ENCODE measurements at regions not wholly inside any gene's neighbourhood (a gene's known extent, or its start where the extent isn't known, plus 50 kb on each side); places are given as distances from the start of the nearest gene placed in this dataset.

DNA sequence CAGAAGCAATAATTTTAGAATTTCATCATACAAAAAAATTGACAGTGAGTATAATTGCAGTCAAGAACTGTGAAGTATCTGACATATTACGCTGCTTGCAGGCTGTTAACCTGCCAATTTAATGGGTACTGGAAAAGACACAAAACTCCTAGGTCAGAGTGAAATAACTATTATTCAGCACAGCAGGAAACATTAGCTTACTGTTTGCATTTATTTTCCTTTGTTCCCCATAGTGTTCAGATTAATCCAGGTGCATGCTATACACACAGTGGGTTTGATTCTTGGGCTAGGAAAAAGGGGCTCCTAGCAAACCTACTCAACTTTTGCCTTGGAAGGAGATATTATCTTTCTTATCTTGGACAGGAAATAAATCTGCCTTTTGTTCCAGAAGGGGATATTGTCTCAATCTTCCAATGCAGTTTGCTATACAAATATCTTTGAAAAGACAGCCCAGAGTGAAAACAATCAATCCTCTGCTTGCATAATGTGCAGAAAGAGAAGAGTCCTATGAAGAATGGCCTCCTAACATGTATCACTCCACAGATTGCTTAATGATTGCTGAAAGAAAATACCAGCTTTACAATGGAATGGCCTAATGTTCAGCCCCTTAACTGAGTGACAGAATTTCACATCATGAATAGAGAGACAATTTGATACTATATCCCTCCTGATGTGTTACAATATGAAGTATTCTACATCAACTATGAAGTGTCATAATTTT, 443.4 kb downstream of the TBC1D4 start:
- Histone ChIP-seq H3K4me3 (replicated peaks in 1 of 3; ENCODE audit: low read depth in 2 of 3, low read length in 3 of 3) (no peak overlapping the region), H3K27ac (ENCODE audit: low read depth in 1 of 2, low read length in 2 of 2) (no peak overlapping the region), H3K27me3 (ENCODE audit: control insufficient read depth in 2 of 2, insufficient read depth in 2 of 2, low read length in 2 of 2) (no peaks in the 10 kb centered on the region), H3K4me1 (ENCODE audit: control insufficient read depth in 1 of 2, insufficient read depth in 2 of 2, low read length in 2 of 2) (no peaks in the 10 kb centered on the region), H2AFZ (ENCODE audit: insufficient read depth, low read depth, low read length, poor library complexity, severe bottlenecking) (no peak overlapping the region), H3K79me2 (ENCODE audit: insufficient read depth, low read length) (no peaks in the 10 kb centered on the region), H3K9me3 (replicated peaks in 1 of 2; ENCODE audit: control insufficient read depth in 1 of 2, insufficient read depth in 1 of 2, low read length in 2 of 2) (peaks cover 7 to 9% of the 10 kb centered on the region in 2 donors), H3K4me2 (replicated peaks; ENCODE audit: extremely low read depth, low read length, poor library complexity, severe bottlenecking) (no peak overlapping the region), H3K36me3 (replicated peaks in 1 of 2; ENCODE audit: control insufficient read depth in 1 of 2, insufficient read depth in 2 of 2, low read length in 2 of 2) (no peaks in the 10 kb centered on the region), H3K9ac (ENCODE audit: insufficient read depth, low read length, poor library complexity, severe bottlenecking) (no peak overlapping the region), H4K20me1 (ENCODE audit: insufficient read depth, low read length) (no peaks in the 10 kb centered on the region)
- Mint-ChIP-seq H3K27ac (no peak overlapping the region), H3K36me3 (no peaks in the 10 kb centered on the region), H3K9me3 (peaks cover 5 to 15% (median 13%) of the 10 kb centered on the region in 7 donors), H3K4me1 (no peaks in the 10 kb centered on the region), H3K4me3 (no peak overlapping the region), H3K27me3 (ENCODE audit: low read depth in 3 of 3) (no peaks in the 10 kb centered on the region)
- intact Hi-C loops (cut with micrococcal nuclease): no loop called here
- 80% methylated on average over 1 of the region's 1 CpG for WGBS (ENCODE audit: insufficient coverage)
- TF ChIP-seq CTCF (IDR thresholded peaks at IDR 0.05): no peak
- no peak for DNase-seq

GRCh38 chr13:75025956-75026355, 456.0 kb downstream of the TBC1D4 start:
- intact Hi-C loops (cut with micrococcal nuclease): no loop called here
- no peaks in the 10 kb centered on the region for H4K20me1 ChIP-seq (ENCODE audit: insufficient read depth, low read length)
- 40% methylated on average over 1 of the region's 2 CpGs for whole genome bisulfite sequencing (ENCODE audit: insufficient coverage)
- H3K36me3 ChIP-seq (replicated peaks in 1 of 2; ENCODE audit: control insufficient read depth in 1 of 2, insufficient read depth in 2 of 2, low read length in 2 of 2): no peaks in the 10 kb centered on the region
- Mint-ChIP-seq H3K9me3 (peaks cover 3 to 16% (median 8%) of the 10 kb centered on the region in 7 donors), H3K4me3 (no peak overlapping the region), H3K36me3 (no peaks in the 10 kb centered on the region), H3K4me1 (no peaks in the 10 kb centered on the region), H3K27ac (no peak overlapping the region), H3K27me3 (ENCODE audit: low read depth in 3 of 3) (no peaks in the 10 kb centered on the region)
- no peak overlapping the region for H3K4me2 ChIP-seq (replicated peaks; ENCODE audit: extremely low read depth, low read length, poor library complexity, severe bottlenecking)
- no peaks in the 10 kb centered on the region for H3K27me3 ChIP-seq (ENCODE audit: control insufficient read depth in 2 of 2, insufficient read depth in 2 of 2, low read length in 2 of 2)
- H3K9ac ChIP-seq (ENCODE audit: insufficient read depth, low read length, poor library complexity, severe bottlenecking): no peak overlapping the region
- TF ChIP-seq CTCF (IDR thresholded peaks at IDR 0.05): no peak
- no peak for DNase-seq
- H3K4me3 ChIP-seq (replicated peaks in 1 of 3; ENCODE audit: low read depth in 2 of 3, low read length in 3 of 3): no peak overlapping the region
- H2AFZ ChIP-seq (ENCODE audit: insufficient read depth, low read depth, low read length, poor library complexity, severe bottlenecking): no peak overlapping the region
- H3K79me2 ChIP-seq (ENCODE audit: insufficient read depth, low read length): no peaks in the 10 kb centered on the region
- H3K9me3 ChIP-seq (replicated peaks in 1 of 2; ENCODE audit: control insufficient read depth in 1 of 2, insufficient read depth in 1 of 2, low read length in 2 of 2): peaks cover 5 to 14% of the 10 kb centered on the region in 2 donors
- H3K4me1 ChIP-seq (ENCODE audit: control insufficient read depth in 1 of 2, insufficient read depth in 2 of 2, low read length in 2 of 2): no peaks in the 10 kb centered on the region
- no peak overlapping the region for H3K27ac ChIP-seq (ENCODE audit: low read depth in 1 of 2, low read length in 2 of 2)

Measured in CD14-positive monocyte (primary cell).